ENCODE measurements at regions not wholly inside any gene's neighbourhood (a gene's known extent, or its start where the extent isn't known, plus 50 kb on each side); places are given as distances from the start of the nearest gene placed in this dataset.

GRCh38 chr1:222097588-222097987, 355.7 kb upstream of the DUSP10 start:
- no peak overlapping the region for H3K27ac ChIP-seq (ENCODE audit: low read length)
- DNase-seq (ENCODE audit: low read depth, low spot score) = no peak
- WGBS (ENCODE audit: insufficient coverage, insufficient read length) = no CpG with 5 or more reads among the region's 4 CpGs

GRCh38 chr1:222096883-222097282, 355.0 kb upstream of the DUSP10 start:
- no peak overlapping the region for H3K27ac ChIP-seq (ENCODE audit: low read length)

More at GRCh38 chr1:222097588-222097987, 355.7 kb upstream of the DUSP10 start:
- Histone ChIP-seq H3K4me3 (ENCODE audit: low read length) (no peak overlapping the region), H3K4me1 (ENCODE audit: control insufficient read depth, insufficient read depth, low read length) (peaks cover 4% of the 10 kb centered on the region; the same call in 1 of the 2 replicates), H3K36me3 (ENCODE audit: control insufficient read depth, insufficient read depth, low read length) (no peaks in the 10 kb centered on the region), H3K27me3 (ENCODE audit: control insufficient read depth, insufficient read depth, low read length) (no peaks in the 10 kb centered on the region), H3K9me3 (ENCODE audit: control insufficient read depth, insufficient read depth, low read length) (no peaks in the 10 kb centered on the region)

GRCh38 chr1:222096476-222096772, 354.5 kb upstream of the DUSP10 start:
- Histone ChIP-seq H3K27ac (ENCODE audit: low read length) (no peak overlapping the region), H3K36me3 (ENCODE audit: control insufficient read depth, insufficient read depth, low read length) (no peaks in the 10 kb centered on the region), H3K27me3 (ENCODE audit: control insufficient read depth, insufficient read depth, low read length) (no peaks in the 10 kb centered on the region), H3K4me3 (ENCODE audit: low read length) (no peak overlapping the region), H3K4me1 (ENCODE audit: control insufficient read depth, insufficient read depth, low read length) (peaks cover 4% of the 10 kb centered on the region; the same call in 1 of the 2 replicates), H3K9me3 (ENCODE audit: control insufficient read depth, insufficient read depth, low read length) (no peaks in the 10 kb centered on the region)
- DNase-seq (ENCODE audit: low read depth, low spot score) = no peak
- WGBS (ENCODE audit: insufficient coverage, insufficient read length) = no CpG with 5 or more reads among the region's 1 CpG

More at GRCh38 chr1:222096883-222097282, 355.0 kb upstream of the DUSP10 start:
- H3K27me3 ChIP-seq (ENCODE audit: control insufficient read depth, insufficient read depth, low read length) = no peaks in the 10 kb centered on the region
- H3K4me3 ChIP-seq (ENCODE audit: low read length) = no peak overlapping the region
- H3K9me3 ChIP-seq (ENCODE audit: control insufficient read depth, insufficient read depth, low read length) = no peaks in the 10 kb centered on the region
- WGBS (ENCODE audit: insufficient coverage, insufficient read length) = no CpG with 5 or more reads among the region's 4 CpGs
- no peak for DNase-seq (ENCODE audit: low read depth, low spot score)
- H3K36me3 ChIP-seq (ENCODE audit: control insufficient read depth, insufficient read depth, low read length) = no peaks in the 10 kb centered on the region
- peaks cover 4% of the 10 kb centered on the region; the same call in 1 of the 2 replicates for H3K4me1 ChIP-seq (ENCODE audit: control insufficient read depth, insufficient read depth, low read length)

DNA sequence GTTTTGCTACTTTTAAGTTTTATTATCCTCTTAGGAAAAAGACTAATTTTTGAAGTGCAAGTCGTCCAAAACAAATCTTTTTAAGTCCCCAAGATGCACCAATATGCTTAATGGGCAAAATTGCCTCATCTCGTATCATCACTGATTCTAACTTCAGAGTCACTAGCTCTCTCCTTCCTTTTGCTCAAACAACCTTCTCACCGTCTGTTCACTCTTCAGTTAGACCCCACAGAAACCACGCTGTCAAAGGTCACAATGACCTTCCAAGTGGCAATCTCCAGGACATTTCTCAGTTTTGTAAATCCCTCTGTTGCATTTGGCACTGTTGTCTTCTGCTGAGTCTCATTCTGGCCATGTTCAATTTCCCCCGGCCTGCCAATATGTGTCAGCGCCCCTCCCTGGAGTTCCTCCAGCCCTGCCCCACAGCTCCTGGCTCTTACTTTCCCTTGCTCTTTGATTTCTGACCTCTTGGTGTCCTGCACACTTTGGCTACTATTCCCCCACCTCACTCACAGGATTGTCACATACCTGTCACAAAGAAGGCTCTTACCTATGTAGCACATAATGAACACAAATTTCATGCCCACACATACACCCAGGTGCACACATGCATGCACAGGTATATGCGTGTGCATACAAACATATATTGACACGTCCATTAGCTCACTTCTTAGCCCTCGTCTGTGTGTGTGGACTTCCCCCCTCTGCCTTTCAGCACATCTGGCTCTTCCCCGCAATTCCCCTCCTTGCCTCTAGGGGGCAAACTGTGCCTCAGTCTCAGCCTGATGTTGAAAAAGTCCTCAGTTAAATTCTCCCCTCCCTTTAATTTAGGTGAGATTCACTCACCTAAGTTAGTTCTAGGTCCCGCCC, 354.0 kb upstream of the DUSP10 start:
- Histone ChIP-seq H3K27me3 (ENCODE audit: control insufficient read depth, insufficient read depth, low read length) (no peaks in the 10 kb centered on the region), H3K4me1 (ENCODE audit: control insufficient read depth, insufficient read depth, low read length) (peaks cover 3% of the 10 kb centered on the region; the same call in 1 of the 2 replicates), H3K36me3 (ENCODE audit: control insufficient read depth, insufficient read depth, low read length) (no peaks in the 10 kb centered on the region), H3K4me3 (ENCODE audit: low read length) (no peak overlapping the region), H3K27ac (ENCODE audit: low read length) (no peak overlapping the region), H3K9me3 (ENCODE audit: control insufficient read depth, insufficient read depth, low read length) (no peaks in the 10 kb centered on the region)
- no CpG with 5 or more reads among the region's 11 CpGs for WGBS (ENCODE audit: insufficient coverage, insufficient read length)
- peak; percentile 37 for DNase-seq (ENCODE audit: low read depth, low spot score)

- 100% methylated on average over 2 of the region's 4 CpGs for WGBS (ENCODE audit: insufficient coverage, insufficient read length)
- Histone ChIP-seq H3K36me3 (ENCODE audit: control insufficient read depth, insufficient read depth, low read length) (no peaks in the 10 kb centered on the region), H3K27me3 (ENCODE audit: control insufficient read depth, insufficient read depth, low read length) (no peaks in the 10 kb centered on the region), H3K27ac (ENCODE audit: low read length) (no peak overlapping the region), H3K4me1 (ENCODE audit: control insufficient read depth, insufficient read depth, low read length) (no peaks in the 10 kb centered on the region), H3K4me3 (ENCODE audit: low read length) (no peak overlapping the region), H3K9me3 (ENCODE audit: control insufficient read depth, insufficient read depth, low read length) (no peaks in the 10 kb centered on the region)
- DNase-seq (ENCODE audit: low read depth, low spot score) = no peak
Measured at GRCh38 chr1:222093518-222093917, 351.6 kb upstream of the DUSP10 start.

DNA sequence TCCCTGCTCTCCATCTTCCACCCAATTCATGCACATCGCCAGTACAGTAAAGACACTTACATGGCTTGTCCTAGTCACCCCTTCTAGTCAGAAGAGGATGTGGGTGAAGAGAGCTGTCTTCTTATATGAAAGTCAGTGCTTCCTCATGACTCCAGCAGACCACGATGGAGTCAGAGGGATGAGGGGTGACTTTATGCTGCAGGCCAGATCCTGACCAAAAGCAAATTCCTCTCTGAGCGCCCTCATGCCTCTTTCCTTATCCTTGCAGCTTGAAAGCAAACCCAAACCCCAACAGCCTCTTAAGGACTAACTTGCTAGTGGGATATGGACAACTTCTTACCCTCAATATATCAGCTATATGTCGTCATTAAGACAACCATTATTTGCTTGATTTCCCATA, 348.2 kb upstream of the DUSP10 start:
- H3K4me3 ChIP-seq (ENCODE audit: low read length) = no peak overlapping the region
- no CpG with 5 or more reads among the region's 4 CpGs for WGBS (ENCODE audit: insufficient coverage, insufficient read length)
- DNase-seq (ENCODE audit: low read depth, low spot score) = no peak
- H3K9me3 ChIP-seq (ENCODE audit: control insufficient read depth, insufficient read depth, low read length) = no peaks in the 10 kb centered on the region
- no peaks in the 10 kb centered on the region for H3K4me1 ChIP-seq (ENCODE audit: control insufficient read depth, insufficient read depth, low read length)
- no peaks in the 10 kb centered on the region for H3K36me3 ChIP-seq (ENCODE audit: control insufficient read depth, insufficient read depth, low read length)
- H3K27ac ChIP-seq (ENCODE audit: low read length) = no peak overlapping the region
- H3K27me3 ChIP-seq (ENCODE audit: control insufficient read depth, insufficient read depth, low read length) = no peaks in the 10 kb centered on the region

DNA sequence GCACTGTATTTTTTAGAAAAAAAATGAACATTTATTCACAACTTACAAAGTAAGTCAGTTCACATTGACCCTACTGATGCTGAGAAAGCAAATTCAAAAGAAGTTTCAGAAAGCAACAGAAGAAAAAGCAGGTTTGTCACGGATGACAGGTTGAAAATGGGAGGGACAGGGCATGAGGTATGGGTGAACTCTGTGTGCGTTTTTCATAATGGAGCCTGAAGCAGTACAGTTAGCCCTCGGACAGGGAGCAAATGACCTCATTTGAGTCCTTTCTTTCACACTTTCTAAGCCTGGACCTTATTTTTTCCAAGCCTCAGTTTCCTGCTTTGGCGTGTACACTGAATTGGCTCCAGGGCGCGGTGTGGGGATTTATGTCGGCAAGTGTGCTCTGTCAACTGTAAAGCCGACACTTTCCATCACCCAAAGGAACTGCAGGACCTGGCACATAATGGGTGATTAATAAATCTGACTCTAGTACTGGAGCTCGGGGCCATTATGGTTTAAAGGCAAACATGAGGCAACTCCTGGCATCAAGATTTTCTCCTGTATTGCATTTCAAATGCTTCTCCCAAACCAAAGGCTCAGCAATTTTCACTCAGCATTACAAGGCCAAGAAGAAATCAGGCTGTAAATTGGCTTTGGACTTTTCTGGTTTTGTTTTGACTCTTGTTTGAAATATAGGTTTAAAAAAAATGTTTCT, 345.5 kb upstream of the DUSP10 start:
- H3K27me3 ChIP-seq (ENCODE audit: control insufficient read depth, insufficient read depth, low read length) = no peaks in the 10 kb centered on the region
- WGBS (ENCODE audit: insufficient coverage, insufficient read length) = no CpG with 5 or more reads among the region's 9 CpGs
- H3K27ac ChIP-seq (ENCODE audit: low read length) = no peak overlapping the region
- no peaks in the 10 kb centered on the region for H3K9me3 ChIP-seq (ENCODE audit: control insufficient read depth, insufficient read depth, low read length)
- DNase-seq (ENCODE audit: low read depth, low spot score) = no peak
- no peaks in the 10 kb centered on the region for H3K4me1 ChIP-seq (ENCODE audit: control insufficient read depth, insufficient read depth, low read length)
- H3K4me3 ChIP-seq (ENCODE audit: low read length) = no peak overlapping the region
- no peaks in the 10 kb centered on the region for H3K36me3 ChIP-seq (ENCODE audit: control insufficient read depth, insufficient read depth, low read length)

- Histone ChIP-seq H3K27ac (ENCODE audit: low read length) (no peak overlapping the region), H3K9me3 (ENCODE audit: control insufficient read depth, insufficient read depth, low read length) (no peaks in the 10 kb centered on the region), H3K4me3 (ENCODE audit: low read length) (no peak overlapping the region), H3K36me3 (ENCODE audit: control insufficient read depth, insufficient read depth, low read length) (no peaks in the 10 kb centered on the region), H3K27me3 (ENCODE audit: control insufficient read depth, insufficient read depth, low read length) (no peaks in the 10 kb centered on the region), H3K4me1 (ENCODE audit: control insufficient read depth, insufficient read depth, low read length) (no peaks in the 10 kb centered on the region)
- WGBS (ENCODE audit: insufficient coverage, insufficient read length) = no CpG with 5 or more reads among the region's 1 CpG
- no peak for DNase-seq (ENCODE audit: low read depth, low spot score)
Measured at GRCh38 chr1:222084996-222085395, 343.1 kb upstream of the DUSP10 start.

DNA sequence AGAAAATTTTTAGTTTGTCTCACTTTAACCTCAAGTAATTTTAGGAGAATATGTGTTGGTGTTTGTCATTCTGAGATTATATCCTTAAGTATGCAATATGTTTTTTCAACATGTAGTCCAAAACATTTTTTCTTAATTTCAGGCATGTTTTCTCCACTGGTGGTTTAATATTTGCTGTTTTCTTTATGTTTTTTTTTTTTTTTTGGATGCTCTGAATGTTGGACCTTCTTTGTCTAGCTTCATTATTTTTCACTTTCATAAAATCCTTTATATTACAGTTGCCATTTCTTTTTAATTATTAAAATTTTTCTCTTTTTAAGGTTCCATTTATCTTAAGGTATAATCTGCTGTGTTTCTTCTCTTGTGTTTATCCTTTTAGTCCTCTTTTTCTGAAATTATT, 342.2 kb upstream of the DUSP10 start:
- Histone ChIP-seq H3K4me1 (ENCODE audit: control insufficient read depth, insufficient read depth, low read length) (no peaks in the 10 kb centered on the region), H3K27ac (ENCODE audit: low read length) (no peak overlapping the region), H3K4me3 (ENCODE audit: low read length) (no peak overlapping the region), H3K27me3 (ENCODE audit: control insufficient read depth, insufficient read depth, low read length) (no peaks in the 10 kb centered on the region), H3K36me3 (ENCODE audit: control insufficient read depth, insufficient read depth, low read length) (no peaks in the 10 kb centered on the region), H3K9me3 (ENCODE audit: control insufficient read depth, insufficient read depth, low read length) (no peaks in the 10 kb centered on the region)
- no peak for DNase-seq (ENCODE audit: low read depth, low spot score)

DNA sequence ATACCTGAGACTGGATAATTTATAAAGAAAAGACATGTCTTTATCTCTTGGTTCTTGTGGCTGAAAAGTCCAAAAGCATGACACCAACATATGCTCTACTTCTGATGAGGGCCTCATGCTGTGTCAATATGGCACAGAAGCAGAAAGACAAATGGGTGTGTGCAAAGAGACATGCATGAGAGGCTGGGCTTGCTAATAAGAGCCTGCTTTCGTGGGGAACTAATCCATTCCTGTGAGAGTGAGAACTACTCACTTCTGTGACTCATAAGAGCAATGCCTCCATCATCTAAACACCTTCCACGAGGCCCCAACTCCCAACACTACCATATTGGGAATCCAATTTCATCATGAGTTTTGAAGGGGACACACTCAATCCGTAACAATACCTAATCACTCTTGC, 340.0 kb upstream of the DUSP10 start:
- no peak overlapping the region for H3K27ac ChIP-seq (ENCODE audit: low read length)
- no peak for DNase-seq (ENCODE audit: low read depth, low spot score)
- no peaks in the 10 kb centered on the region for H3K4me1 ChIP-seq (ENCODE audit: control insufficient read depth, insufficient read depth, low read length)
- no CpG with 5 or more reads among the region's 3 CpGs for WGBS (ENCODE audit: insufficient coverage, insufficient read length)
- no peaks in the 10 kb centered on the region for H3K36me3 ChIP-seq (ENCODE audit: control insufficient read depth, insufficient read depth, low read length)
- no peak overlapping the region for H3K4me3 ChIP-seq (ENCODE audit: low read length)
- no peaks in the 10 kb centered on the region for H3K9me3 ChIP-seq (ENCODE audit: control insufficient read depth, insufficient read depth, low read length)
- H3K27me3 ChIP-seq (ENCODE audit: control insufficient read depth, insufficient read depth, low read length) = no peaks in the 10 kb centered on the region

All from iPS DF 6.9 (cell line).